HG02678 (cell line): ENCODE measurements at regions not wholly inside any gene's neighbourhood (a gene's known extent, or its start where the extent isn't known, plus 50 kb on each side); places are given as distances from the start of the nearest gene placed in this dataset.
"Not testable (repeated sequence)": the region's sequence is repeated elsewhere in the genome, so short reads cannot be mapped to it uniquely, and the experiment has no call there.

Source experiments
- ATAC-seq: cut with Tn5 transposase; IDR thresholded peaks from one replicate; pipeline ENCODE4 v1.9.1; 2021; ENCODE audit warnings: mild to moderate bottlenecking, moderate library complexity; ENCODE audit not compliant: unreplicated experiment

DNA sequence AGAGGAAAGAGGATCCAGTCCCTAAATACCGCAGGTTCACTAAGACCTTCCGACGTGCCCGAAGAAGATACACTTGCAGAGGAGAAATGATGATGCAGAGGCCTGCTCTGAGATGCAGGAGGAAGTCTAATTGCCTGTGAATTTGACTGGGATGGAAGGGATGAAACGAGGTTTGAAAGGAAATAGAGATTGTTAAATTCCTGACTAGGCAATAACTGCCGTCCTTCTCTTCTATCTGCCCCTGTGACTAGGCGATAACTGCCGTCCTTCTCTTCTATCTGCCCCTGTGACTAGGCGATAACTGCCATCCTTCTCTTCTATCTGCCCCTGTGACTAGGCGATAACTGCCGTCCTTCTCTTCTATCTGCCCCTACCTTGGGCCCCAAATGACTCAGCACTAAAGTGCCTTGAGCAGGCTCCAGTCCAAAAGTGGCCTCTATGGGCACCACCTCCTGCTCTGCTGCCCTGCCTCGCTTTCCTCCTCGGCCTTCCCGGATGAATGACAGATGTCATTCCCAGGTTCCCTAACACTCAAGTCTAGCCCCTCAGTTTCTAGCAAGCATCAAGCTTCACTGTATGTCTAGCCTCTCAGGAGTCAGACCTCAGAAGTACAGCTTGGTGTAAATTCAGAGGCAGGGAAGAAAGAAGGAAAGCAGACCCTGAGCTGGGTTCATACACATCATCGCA is 189.1 kb downstream of the FOXD4L6 start:
- not testable (repeated sequence) for ATAC-seq

GRCh38 chr9:40935336-40935735 is 193.1 kb downstream of the FOXD4L6 start:
- no peak for ATAC-seq

DNA sequence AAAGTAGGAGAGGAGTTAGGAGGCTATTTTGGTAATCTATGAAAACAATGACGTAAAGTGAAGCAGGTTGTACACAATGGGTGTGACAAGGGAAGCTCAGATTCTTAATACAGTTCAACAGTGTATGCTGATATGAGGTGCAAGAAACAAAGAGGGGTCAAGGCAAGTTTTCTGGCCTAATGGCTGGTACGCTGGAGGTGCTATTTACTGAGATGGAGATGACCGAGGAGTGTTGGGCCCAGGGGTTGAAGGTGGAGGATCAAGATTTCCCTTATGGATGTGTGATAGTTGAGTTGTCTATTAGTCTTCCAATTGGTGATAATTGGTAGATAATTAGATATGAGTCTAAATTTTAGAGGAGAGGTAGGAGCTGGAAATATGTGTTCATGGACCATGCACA is 194.0 kb downstream of the FOXD4L6 start:
- ATAC-seq = not testable (repeated sequence)

DNA sequence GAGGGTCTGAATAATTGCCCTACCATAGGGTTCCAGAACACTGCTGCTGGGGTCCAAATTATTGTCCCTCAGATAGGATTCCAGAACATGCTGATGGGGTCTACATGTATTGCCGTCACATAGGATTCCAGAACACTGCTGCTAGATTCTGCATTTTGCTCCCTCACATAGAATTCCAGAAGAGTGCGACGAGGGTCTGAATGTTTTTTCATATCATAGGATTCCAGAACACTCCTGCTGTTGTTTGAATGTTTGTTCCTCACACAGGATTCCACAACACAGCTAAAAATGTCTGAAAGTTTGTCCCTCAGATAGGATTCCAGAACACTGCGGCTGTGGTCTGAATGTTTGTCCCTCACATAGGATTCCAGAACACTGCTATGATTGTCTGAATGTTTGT is 198.1 kb downstream of the FOXD4L6 start:
- not testable (repeated sequence) for ATAC-seq

DNA sequence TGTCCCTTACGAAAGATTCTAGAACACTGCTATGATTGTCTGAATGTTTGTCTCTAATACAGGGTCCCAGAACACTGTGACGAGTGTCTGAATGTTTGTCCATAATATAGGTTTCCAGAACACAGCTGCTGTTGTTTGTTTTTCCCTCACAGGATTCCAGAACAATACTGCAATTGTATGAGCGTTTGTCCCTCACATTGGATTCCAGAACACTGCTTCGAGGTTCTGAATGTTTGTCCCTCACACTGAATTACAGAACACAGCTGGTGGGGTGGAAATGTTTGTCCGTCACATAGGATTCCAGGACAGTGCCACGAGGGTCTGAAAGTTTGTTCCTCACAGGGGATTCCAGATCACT is 199.0 kb downstream of the FOXD4L6 start:
- not testable (repeated sequence) for ATAC-seq

GRCh38 chr9:40928803-40929487 is 199.5 kb downstream of the FOXD4L6 start:
- no peak for ATAC-seq

DNA sequence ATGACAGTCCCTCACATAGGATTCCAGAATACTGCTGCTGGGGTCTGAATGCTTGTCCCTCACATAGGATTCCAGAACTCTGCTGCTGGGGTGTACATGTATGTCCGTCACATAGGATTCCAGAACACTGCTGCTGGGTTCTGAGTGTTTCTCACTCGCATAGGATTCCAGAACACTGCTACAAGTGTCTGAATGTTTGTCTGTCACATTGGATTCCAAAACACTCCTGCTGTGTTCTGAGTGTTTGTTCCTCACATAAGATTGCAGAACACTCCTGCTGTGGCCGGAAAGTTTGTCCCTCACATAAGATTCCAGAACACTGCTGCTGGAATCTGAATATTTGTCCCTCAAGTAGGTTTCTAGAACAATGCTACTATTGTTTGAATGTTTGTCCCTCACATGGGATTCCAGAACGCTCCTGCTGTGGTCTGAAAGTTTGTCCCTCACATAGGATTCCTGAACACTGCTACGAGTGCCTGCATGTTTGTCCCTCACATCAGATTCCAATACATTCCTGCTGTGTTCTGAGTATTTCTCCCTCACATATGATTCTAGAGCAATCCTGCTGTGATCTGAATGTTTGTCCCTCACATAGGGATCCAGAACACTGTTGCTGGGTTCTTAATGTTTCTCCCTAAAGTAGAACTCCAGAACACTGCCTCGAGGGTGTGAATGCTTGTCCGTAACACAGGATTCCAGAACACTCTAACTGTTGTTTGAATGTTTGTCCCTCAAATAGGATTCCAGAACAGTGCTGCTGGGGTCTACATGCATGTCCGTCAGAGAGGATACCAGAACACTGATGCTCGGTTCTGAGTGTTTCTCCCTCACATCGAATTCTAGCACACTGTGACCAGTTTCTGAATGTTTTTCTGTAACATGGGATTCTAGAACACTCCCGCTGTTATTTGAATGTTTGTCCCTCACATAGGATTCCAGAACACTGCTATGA is 200.4 kb downstream of the FOXD4L6 start:
- ATAC-seq = no peak

DNA sequence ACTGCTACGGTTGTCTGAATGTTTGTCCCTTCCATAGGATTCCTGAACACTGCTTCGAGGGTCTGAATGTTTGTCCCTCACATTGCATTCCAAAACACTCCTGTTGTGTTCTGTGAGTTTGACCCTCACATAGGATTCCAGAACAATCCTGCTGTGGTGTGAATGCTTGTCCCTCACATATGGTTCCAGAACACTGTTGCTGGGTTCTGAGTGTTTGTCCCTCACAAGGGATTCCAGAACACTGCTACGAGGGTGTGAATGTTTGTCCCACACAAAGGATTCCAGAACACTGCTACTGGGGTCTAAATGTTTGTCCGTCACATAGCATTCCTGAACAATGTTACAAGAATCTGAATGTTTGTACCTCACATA is 201.2 kb downstream of the FOXD4L6 start:
- ATAC-seq = no peak

DNA sequence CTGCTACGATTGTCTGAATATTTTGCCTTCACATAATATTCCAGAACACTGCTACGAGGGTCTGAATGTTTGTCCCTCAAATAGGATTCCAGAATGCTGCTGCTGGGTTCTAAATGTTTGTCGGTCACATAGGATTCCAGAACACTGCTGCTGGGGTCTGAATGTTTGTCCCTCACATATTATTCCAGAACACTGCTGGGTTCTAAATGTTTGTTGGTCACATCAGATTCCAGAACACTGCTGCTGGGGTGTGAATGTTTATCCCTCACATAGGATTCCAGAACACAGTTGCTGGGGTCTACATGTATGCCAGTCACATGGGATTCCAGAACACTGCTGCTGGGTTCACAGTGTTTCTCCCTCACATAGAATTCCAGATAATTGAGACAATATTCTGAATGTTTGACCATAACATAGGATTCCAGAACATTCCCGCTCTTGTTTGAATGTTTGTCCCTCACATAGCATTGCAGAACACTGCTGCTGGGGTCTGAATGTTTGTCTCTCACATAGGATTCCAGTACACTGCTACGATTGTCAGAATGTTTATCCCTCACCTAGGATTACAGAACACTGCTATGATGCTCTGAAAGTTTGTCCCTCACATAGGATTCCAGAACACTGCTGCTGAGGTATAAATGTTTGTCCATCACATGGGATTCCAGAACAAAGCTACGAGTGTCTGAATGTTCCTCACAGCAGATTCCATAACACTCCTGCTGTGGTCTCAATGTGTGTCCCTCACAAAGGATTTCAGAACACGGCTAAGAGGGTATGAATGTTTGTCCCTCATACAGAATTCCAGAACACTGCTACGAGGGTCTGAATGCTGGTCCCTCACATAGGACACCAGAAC is 201.8 kb downstream of the FOXD4L6 start:
- ATAC-seq = no peak

DNA sequence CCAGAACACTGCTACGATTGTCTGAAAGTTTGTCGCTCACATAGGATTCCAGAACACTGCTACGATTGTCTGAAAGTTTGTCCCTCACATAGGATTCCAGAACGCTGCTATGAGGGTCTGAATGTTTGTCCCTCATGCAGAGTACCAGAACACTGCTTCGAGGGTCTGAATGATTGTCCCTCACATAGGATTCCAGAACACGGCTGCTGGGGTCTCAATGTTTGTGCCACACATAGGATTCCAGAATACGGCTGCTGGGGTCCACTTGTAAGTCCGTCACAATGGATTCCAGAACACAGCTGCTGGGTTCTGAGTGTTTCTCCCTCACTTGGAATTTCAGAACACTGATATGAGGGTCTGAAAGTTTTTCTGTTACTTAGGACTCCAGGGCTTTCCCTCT is 203.3 kb downstream of the FOXD4L6 start:
- ATAC-seq = no peak

DNA sequence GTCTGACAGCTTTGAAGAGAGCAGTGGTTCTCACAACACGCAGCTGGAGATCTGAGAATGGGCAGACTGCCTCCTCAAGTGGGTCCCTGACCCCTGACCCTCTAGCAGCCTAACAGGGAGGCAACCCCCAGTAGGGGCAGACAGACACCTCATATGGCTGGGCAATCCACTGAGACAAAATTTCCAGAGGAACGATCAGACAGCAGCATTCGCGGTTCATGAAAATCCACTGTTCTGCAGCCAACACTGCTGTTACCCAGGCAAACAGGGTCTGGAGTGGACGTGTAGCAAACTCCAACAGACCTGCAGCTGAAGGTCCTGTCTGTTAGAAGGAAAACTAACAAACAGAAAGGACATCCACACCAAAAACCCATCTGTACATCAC is 212.1 kb downstream of the FOXD4L6 start:
- not testable (repeated sequence) for ATAC-seq

GRCh38 chr9:40915660-40916398 is 212.7 kb downstream of the FOXD4L6 start:
- not testable (repeated sequence) for ATAC-seq

- no peak for ATAC-seq
Measured at GRCh38 chr9:40914772-40915659, 213.5 kb downstream of the FOXD4L6 start.

DNA sequence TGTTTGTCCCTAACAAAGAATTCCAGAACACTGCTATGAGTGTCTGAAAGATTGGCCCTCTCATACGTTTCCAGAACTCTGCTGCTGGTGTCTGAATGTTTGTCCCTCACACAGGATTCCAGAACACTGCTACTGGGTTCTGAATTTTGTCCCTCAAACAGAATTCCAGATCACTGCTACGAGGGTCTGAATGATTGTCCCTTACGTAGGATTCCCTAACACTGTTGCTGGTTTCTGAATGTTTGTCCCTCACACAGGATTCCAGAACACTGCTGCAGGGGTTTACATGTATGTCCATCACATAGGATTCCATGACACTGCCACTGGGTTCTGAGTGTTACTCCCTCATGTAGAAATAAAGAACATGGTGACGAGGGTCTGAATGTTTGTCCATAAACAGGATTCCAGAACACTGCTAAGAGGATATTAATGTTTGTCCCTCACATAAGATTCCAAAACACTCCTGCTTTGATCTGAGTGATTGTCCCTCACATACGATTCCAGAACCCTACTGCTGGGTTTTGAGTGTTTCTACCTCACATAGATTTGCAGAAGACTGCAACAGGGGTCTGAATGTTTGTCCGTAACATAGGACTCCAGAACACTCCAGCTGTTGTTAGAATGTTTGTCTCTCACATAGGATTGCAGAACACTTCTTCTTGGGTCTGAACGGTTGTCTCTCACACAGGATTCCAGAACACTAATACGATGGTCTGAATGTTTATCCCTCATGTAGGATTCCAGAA is 214.4 kb downstream of the FOXD4L6 start:
- ATAC-seq = no peak

DNA sequence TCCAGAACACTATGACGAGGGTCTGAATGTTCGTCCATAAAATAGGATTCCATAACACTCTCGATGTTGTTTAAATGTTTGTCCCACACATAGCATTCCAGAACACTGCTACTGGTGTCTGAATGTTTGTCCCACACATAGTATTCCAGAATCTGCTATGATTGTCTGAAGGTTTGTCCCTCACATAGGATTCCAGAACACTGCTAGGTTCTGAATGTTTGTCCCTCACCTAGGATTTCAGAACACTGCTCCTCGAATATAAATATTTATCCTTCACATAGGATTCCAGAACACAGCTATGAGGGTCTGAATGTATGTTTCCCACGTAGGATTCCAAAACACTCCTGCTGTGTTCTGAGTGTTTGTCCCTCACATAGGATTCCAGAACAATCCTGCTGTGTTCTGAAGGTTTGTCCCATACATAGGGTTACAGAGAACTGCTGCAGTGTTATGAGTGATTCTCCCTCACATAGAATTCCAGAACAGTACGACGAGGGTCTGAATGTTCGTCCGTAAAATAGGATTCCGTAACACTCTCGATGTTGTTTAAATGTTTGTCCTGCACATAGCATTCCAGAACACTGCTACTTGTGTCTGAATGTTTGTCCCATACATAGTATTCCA is 215.3 kb downstream of the FOXD4L6 start:
- no peak for ATAC-seq

DNA sequence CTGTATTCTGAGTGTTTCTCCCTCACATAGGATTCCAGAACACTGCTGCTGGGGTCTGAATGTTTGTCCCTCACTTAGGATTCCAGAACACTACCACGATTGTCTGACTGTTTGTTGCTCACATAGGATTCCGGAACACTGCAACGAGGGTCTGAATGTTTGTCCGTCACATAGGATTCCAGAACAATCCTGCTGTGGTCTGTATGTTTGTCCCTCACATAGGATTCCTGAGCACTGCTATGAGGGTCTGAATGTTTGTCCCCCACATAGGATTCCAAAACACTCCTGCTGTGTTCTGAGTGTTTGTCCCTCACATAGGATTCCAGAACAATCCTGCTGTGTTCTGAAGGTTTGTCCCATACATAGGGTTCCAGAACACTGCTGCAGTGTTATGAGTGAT is 215.8 kb downstream of the FOXD4L6 start:
- ATAC-seq = not testable (repeated sequence)

GRCh38 chr9:40911647-40912046 is 216.8 kb downstream of the FOXD4L6 start:
- no peak for ATAC-seq

DNA sequence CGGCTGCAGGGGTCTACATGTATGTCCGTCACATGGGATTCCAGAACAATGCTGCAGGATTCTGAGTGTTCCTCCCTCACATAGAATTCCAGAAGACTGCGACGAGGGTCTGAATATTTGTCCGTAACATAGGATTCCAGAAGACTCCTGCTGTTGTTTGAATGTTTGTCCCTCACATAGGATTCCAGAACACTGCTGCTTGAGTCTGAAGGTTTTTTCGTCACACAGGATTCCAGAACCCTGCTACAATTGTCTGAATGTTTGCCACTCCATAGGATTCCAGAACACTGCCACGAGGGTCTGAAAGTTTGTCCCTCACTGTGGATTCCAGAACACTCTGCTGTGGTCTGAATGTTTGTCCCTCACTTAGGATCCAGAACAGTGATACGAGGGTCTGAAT is 217.5 kb downstream of the FOXD4L6 start:
- not testable (repeated sequence) for ATAC-seq
